Fibroblast of peridontal ligament (primary cell): ENCODE measurements at regions not wholly inside any gene's neighbourhood (a gene's known extent, or its start where the extent isn't known, plus 50 kb on each side); places are given as distances from the start of the nearest gene placed in this dataset.

Experiments
- DNase-seq: peaks from one replicate; pipeline ENCODE4 v3.0.0-alpha.2; 2010; ENCODE audit errors: extremely low read depth

GRCh38 chr9:99399474-99399873 is 177.4 kb downstream of the SEC61B start:
- no peak for DNase-seq

GRCh38 chr9:99400184-99400731 is 178.2 kb downstream of the SEC61B start:
- DNase-seq = peak; percentile 73

- peak; percentile 38 for DNase-seq
Observed at GRCh38 chr9:99401680-99402504, 179.8 kb downstream of the SEC61B start.

GRCh38 chr9:99403371-99403770 is 181.3 kb downstream of the SEC61B start:
- no peak for DNase-seq

- no peak for DNase-seq
Observed at GRCh38 chr9:99405359-99405758, 183.3 kb downstream of the SEC61B start.

- DNase-seq = no peak
Observed at GRCh38 chr9:99406939-99407338, 184.9 kb downstream of the SEC61B start.

GRCh38 chr9:99411068-99411467 is 189.0 kb downstream of the SEC61B start:
- peak; percentile 47 for DNase-seq

GRCh38 chr9:99411479-99412115 is 189.5 kb downstream of the SEC61B start:
- no peak for DNase-seq

- no peak for DNase-seq
Observed at GRCh38 chr9:99412606-99413005, 190.5 kb downstream of the SEC61B start.

GRCh38 chr9:99414321-99414720 is 192.2 kb downstream of the SEC61B start:
- peak; percentile 80 for DNase-seq

- no peak for DNase-seq
Observed at GRCh38 chr9:99415606-99416005, 193.5 kb downstream of the SEC61B start.

- DNase-seq = peak; percentile 49
Observed at GRCh38 chr9:99416007-99416406, 193.9 kb downstream of the SEC61B start.

GRCh38 chr9:99419070-99419469 is 197.0 kb downstream of the SEC61B start:
- peak; percentile 82 for DNase-seq

- DNase-seq = no peak
Observed at GRCh38 chr9:99421369-99421768, 199.3 kb downstream of the SEC61B start.

- DNase-seq = no peak
Observed at GRCh38 chr9:99425124-99425523, 203.0 kb downstream of the SEC61B start.

- DNase-seq = no peak
Observed at GRCh38 chr9:99425923-99426842, 204.1 kb downstream of the SEC61B start.

GRCh38 chr9:99427260-99427659 is 205.2 kb downstream of the SEC61B start:
- no peak for DNase-seq

- DNase-seq = peak; percentile 89
Observed at GRCh38 chr9:99430301-99430700, 208.2 kb downstream of the SEC61B start.

GRCh38 chr9:99431103-99431502 is 209.0 kb downstream of the SEC61B start:
- peak; percentile 52 for DNase-seq

GRCh38 chr9:99432075-99432474 is 210.0 kb downstream of the SEC61B start:
- DNase-seq = no peak

- DNase-seq = no peak
Observed at GRCh38 chr9:99433095-99433494, 211.0 kb downstream of the SEC61B start.

- DNase-seq = peak; percentile 80
Observed at GRCh38 chr9:99433555-99433954, 211.5 kb downstream of the SEC61B start.
